ES-I3 (cell line): ENCODE measurements at regions not wholly inside any gene's neighbourhood (a gene's known extent, or its start where the extent isn't known, plus 50 kb on each side); places are given as distances from the start of the nearest gene placed in this dataset.

Experiments used
- H3K36me3 ChIP-seq: 2 replicates; pipeline ENCODE4 v1.6.1; 2013; ENCODE audit warnings: mild to moderate bottlenecking, low read length, control low read depth, moderate library complexity; ENCODE audit not compliant: insufficient read depth
- H3K4me1 ChIP-seq: 2 replicates; pipeline ENCODE4 v1.6.1; 2013; ENCODE audit warnings: mild to moderate bottlenecking, control low read depth, low read length; ENCODE audit not compliant: insufficient read depth
- H3K9ac ChIP-seq: 2 replicates; pipeline ENCODE4 v1.6.1; 2013; ENCODE audit warnings: low read depth, mild to moderate bottlenecking, low read length, moderate library complexity
- H3K9me3 ChIP-seq: 2 replicates; pipeline ENCODE4 v1.6.1; 2013; ENCODE audit warnings: mild to moderate bottlenecking, low read length, moderate library complexity; ENCODE audit not compliant: control insufficient read depth, insufficient read depth

GRCh38 chr2:860259-860855 lies 90.3 kb upstream of the SNTG2 start:
- no peaks in the 10 kb centered on the region for H3K4me1 ChIP-seq

GRCh38 chr2:858646-859045 lies 92.0 kb upstream of the SNTG2 start:
- Histone ChIP-seq H3K4me1 (no peaks in the 10 kb centered on the region), H3K9me3 (no peaks in the 10 kb centered on the region), H3K9ac (no peak overlapping the region), H3K36me3 (no peaks in the 10 kb centered on the region)

More at GRCh38 chr2:860259-860855, 90.3 kb upstream of the SNTG2 start:
- no peak overlapping the region for H3K9ac ChIP-seq
- no peaks in the 10 kb centered on the region for H3K9me3 ChIP-seq
- no peaks in the 10 kb centered on the region for H3K36me3 ChIP-seq

- Histone ChIP-seq H3K9ac (no peak overlapping the region), H3K4me1 (no peaks in the 10 kb centered on the region), H3K36me3 (no peaks in the 10 kb centered on the region), H3K9me3 (no peaks in the 10 kb centered on the region)
Observed at GRCh38 chr2:857937-858336, 92.7 kb upstream of the SNTG2 start.

GRCh38 chr2:857081-857480 lies 93.6 kb upstream of the SNTG2 start:
- Histone ChIP-seq H3K9ac (no peak overlapping the region), H3K36me3 (no peaks in the 10 kb centered on the region), H3K4me1 (no peaks in the 10 kb centered on the region), H3K9me3 (no peaks in the 10 kb centered on the region)

GRCh38 chr2:856456-856855 lies 94.2 kb upstream of the SNTG2 start:
- no peaks in the 10 kb centered on the region for H3K36me3 ChIP-seq
- H3K4me1 ChIP-seq = no peaks in the 10 kb centered on the region
- H3K9me3 ChIP-seq = no peaks in the 10 kb centered on the region
- H3K9ac ChIP-seq = no peak overlapping the region

- Histone ChIP-seq H3K9ac (no peak overlapping the region), H3K9me3 (no peaks in the 10 kb centered on the region), H3K4me1 (no peaks in the 10 kb centered on the region), H3K36me3 (no peaks in the 10 kb centered on the region)
Observed at GRCh38 chr2:856041-856440, 94.6 kb upstream of the SNTG2 start.

- no peaks in the 10 kb centered on the region for H3K9me3 ChIP-seq
- no peaks in the 10 kb centered on the region for H3K36me3 ChIP-seq
- H3K9ac ChIP-seq = no peak overlapping the region
- no peaks in the 10 kb centered on the region for H3K4me1 ChIP-seq
Observed at GRCh38 chr2:855177-855576, 95.5 kb upstream of the SNTG2 start.

- Histone ChIP-seq H3K4me1 (no peaks in the 10 kb centered on the region), H3K36me3 (no peaks in the 10 kb centered on the region), H3K9me3 (no peaks in the 10 kb centered on the region), H3K9ac (no peak overlapping the region)
Observed at GRCh38 chr2:854460-854859, 96.2 kb upstream of the SNTG2 start.

- no peaks in the 10 kb centered on the region for H3K4me1 ChIP-seq
- no peaks in the 10 kb centered on the region for H3K9me3 ChIP-seq
- no peaks in the 10 kb centered on the region for H3K36me3 ChIP-seq
- H3K9ac ChIP-seq = no peak overlapping the region
Observed at GRCh38 chr2:853203-853870, 97.3 kb upstream of the SNTG2 start.

GRCh38 chr2:852168-852567 lies 98.5 kb upstream of the SNTG2 start:
- Histone ChIP-seq H3K36me3 (no peaks in the 10 kb centered on the region), H3K9me3 (no peaks in the 10 kb centered on the region), H3K4me1 (no peaks in the 10 kb centered on the region), H3K9ac (no peak overlapping the region)

GRCh38 chr2:851680-852079 lies 99.0 kb upstream of the SNTG2 start:
- H3K36me3 ChIP-seq = no peaks in the 10 kb centered on the region
- no peaks in the 10 kb centered on the region for H3K9me3 ChIP-seq
- H3K4me1 ChIP-seq = no peaks in the 10 kb centered on the region
- H3K9ac ChIP-seq = no peak overlapping the region

GRCh38 chr2:851078-851477 lies 99.6 kb upstream of the SNTG2 start:
- Histone ChIP-seq H3K9me3 (no peaks in the 10 kb centered on the region), H3K9ac (no peak overlapping the region), H3K4me1 (no peaks in the 10 kb centered on the region), H3K36me3 (no peaks in the 10 kb centered on the region)

- Histone ChIP-seq H3K4me1 (no peaks in the 10 kb centered on the region), H3K9ac (no peak overlapping the region), H3K36me3 (no peaks in the 10 kb centered on the region), H3K9me3 (no peaks in the 10 kb centered on the region)
Observed at GRCh38 chr2:850429-850828, 100.2 kb upstream of the SNTG2 start.

- H3K4me1 ChIP-seq = no peaks in the 10 kb centered on the region
Observed at GRCh38 chr2:848099-848498, 102.5 kb upstream of the SNTG2 start.

GRCh38 chr2:847669-848068 lies 103.0 kb upstream of the SNTG2 start:
- no peaks in the 10 kb centered on the region for H3K4me1 ChIP-seq
- no peak overlapping the region for H3K9ac ChIP-seq
- H3K36me3 ChIP-seq = no peaks in the 10 kb centered on the region
- H3K9me3 ChIP-seq = no peaks in the 10 kb centered on the region

More at GRCh38 chr2:848099-848498, 102.5 kb upstream of the SNTG2 start:
- Histone ChIP-seq H3K9me3 (no peaks in the 10 kb centered on the region), H3K36me3 (no peaks in the 10 kb centered on the region), H3K9ac (no peak overlapping the region)
